Progenitor cell of endocrine pancreas (in vitro differentiated cells): ENCODE measurements at regions not wholly inside any gene's neighbourhood (a gene's known extent, or its start where the extent isn't known, plus 50 kb on each side); places are given as distances from the start of the nearest gene placed in this dataset.

Experiments
- DNase-seq: peaks from one replicate; pipeline ENCODE4 v3.0.0; 2021; ENCODE audit warnings: low spot score; ENCODE audit not compliant: unreplicated experiment
- H3K27ac Mint-ChIP-seq: 2 replicates; pipeline ENCODE4 v1.8.0; 2021; ENCODE audit warnings: mild to moderate bottlenecking, moderate library complexity, mixed read lengths
- H3K27me3 Mint-ChIP-seq: 2 replicates; pipeline ENCODE4 v1.8.0; 2021; ENCODE audit warnings: mixed read lengths
- H3K36me3 Mint-ChIP-seq: 2 replicates; pipeline ENCODE4 v1.8.0; 2022; ENCODE audit warnings: mixed read lengths; ENCODE audit not compliant: insufficient read depth
- H3K4me1 Mint-ChIP-seq: 2 replicates; pipeline ENCODE4 v1.8.0; 2021; ENCODE audit warnings: low read depth, mixed read lengths
- H3K4me3 Mint-ChIP-seq: 2 replicates; pipeline ENCODE4 v1.8.0; 2021; ENCODE audit warnings: low read depth, mild to moderate bottlenecking, moderate library complexity, mixed read lengths
- H3K9me3 Mint-ChIP-seq: 2 replicates; pipeline ENCODE4 v1.8.0; 2021; ENCODE audit warnings: low read depth, mixed read lengths
- TF ChIP-seq, protein P1 (sequence below): fragments of 200-600 bp; sonication (generic); IDR thresholded peaks from one replicate; pipeline ENCODE4 v1.5.0; 2021; ENCODE audit warnings: antibody characterized with exemption, mild to moderate bottlenecking; ENCODE audit not compliant: unreplicated experiment

DNA sequence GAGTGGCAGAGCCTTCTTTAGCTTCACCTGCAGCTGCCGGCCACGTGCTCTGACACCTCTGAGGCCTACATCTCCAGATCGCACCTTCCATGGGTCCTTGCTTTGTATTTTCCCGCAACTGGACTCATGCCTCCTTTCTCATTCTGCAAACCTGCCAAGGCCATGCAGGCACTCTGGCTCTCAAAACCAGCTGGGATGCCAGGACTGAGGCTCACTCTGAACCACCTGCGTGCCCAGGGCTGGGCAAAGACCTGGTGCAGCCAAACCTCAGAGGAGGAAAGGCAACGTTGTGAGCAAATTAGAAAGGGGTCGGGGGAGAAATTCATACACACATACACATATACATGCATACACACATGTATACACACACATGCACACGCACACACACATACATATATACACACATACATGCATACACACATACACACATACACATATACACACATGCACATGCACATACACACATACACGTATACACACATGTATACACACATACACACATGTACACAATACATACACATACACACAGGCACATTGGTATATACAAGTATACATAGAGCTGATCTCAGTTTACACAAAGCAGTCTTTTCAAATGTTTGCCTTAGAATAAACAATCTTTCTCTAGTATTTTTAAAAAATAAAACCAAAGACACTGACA lies 125.2 kb downstream of the RTP5 start:
- Mint-ChIP-seq H3K27ac (no peak overlapping the region), H3K4me1 (no peaks in the 10 kb centered on the region), H3K36me3 (no peaks in the 10 kb centered on the region), H3K4me3 (no peak overlapping the region), H3K27me3 (peaks cover 11% of the 10 kb centered on the region), H3K9me3 (no peaks in the 10 kb centered on the region)
- TF ChIP-seq, protein P1, sequence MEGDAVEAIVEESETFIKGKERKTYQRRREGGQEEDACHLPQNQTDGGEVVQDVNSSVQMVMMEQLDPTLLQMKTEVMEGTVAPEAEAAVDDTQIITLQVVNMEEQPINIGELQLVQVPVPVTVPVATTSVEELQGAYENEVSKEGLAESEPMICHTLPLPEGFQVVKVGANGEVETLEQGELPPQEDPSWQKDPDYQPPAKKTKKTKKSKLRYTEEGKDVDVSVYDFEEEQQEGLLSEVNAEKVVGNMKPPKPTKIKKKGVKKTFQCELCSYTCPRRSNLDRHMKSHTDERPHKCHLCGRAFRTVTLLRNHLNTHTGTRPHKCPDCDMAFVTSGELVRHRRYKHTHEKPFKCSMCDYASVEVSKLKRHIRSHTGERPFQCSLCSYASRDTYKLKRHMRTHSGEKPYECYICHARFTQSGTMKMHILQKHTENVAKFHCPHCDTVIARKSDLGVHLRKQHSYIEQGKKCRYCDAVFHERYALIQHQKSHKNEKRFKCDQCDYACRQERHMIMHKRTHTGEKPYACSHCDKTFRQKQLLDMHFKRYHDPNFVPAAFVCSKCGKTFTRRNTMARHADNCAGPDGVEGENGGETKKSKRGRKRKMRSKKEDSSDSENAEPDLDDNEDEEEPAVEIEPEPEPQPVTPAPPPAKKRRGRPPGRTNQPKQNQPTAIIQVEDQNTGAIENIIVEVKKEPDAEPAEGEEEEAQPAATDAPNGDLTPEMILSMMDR = no peak
- no peak for DNase-seq

DNA sequence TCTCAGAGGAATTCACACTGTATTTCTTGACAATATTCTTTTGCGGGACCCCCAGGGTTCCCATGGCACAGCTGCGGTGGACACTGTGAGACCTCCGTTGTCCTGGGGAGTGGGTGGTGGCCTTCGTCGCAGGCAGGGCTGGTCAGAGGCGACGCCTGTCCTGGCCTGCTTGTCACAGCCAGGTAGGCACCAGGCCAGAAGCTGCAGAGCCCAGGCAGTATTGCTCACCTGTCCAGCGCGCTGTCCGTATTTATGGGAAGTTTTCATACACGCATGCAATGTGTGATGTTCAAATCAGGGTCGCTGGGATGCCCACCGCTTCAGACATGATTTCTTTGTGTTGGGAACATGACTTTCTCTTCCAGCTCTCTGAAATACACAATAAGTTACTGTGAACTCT lies 126.6 kb downstream of the RTP5 start:
- no peaks in the 10 kb centered on the region for H3K4me1 Mint-ChIP-seq
- TF ChIP-seq, protein P1 = no peak
- H3K4me3 Mint-ChIP-seq = no peak overlapping the region
- no peaks in the 10 kb centered on the region for H3K9me3 Mint-ChIP-seq
- H3K36me3 Mint-ChIP-seq = no peaks in the 10 kb centered on the region
- no peak overlapping the region for H3K27ac Mint-ChIP-seq
- DNase-seq = no peak
- H3K27me3 Mint-ChIP-seq = peaks cover 11% of the 10 kb centered on the region

DNA sequence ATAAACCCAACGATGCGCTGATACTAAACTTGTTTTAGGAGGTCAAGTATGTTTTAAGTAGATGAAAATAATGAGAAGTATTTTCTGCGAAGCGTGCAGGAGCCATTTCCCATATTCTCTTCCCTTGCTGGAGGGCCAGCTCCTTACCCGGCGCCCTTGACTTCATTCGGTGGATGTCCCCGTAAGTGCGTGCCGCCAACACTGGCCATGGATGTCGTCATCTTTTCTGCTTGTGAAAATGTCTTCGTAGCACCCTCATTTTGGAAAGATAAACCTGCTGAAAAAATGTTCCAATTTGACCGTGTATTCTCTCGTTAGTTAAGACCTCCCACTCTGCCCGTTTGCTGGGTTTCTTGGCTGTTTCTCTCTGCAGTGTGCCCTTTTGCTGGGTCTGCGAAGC lies 127.5 kb downstream of the RTP5 start:
- Mint-ChIP-seq H3K4me1 (no peaks in the 10 kb centered on the region), H3K36me3 (no peaks in the 10 kb centered on the region), H3K9me3 (no peaks in the 10 kb centered on the region), H3K27me3 (peaks cover 11% of the 10 kb centered on the region), H3K4me3 (no peak overlapping the region), H3K27ac (no peak overlapping the region)
- DNase-seq = no peak
- TF ChIP-seq, protein P1 = no peak

DNA sequence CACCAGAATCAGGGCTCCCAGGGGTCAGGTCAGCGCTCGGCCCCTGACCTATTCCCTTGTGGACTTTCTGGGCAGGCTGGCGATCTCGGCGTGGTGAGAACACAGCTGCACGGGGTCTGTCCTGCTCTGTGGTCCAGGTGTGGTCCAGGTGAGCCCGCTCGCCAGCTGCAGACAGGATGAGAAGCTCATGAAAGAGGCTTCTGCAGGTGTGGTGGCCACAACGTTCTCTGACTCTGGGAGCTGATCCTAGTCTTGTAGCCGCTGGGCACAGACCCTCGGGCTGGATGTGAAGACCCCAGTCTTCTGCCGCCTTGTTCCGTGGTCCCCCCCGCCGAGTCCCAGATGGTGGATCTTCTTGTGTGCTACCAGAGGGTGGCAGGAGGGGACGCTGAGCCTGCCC lies 129.7 kb downstream of the RTP5 start:
- TF ChIP-seq, protein P1 = no peak

DNA sequence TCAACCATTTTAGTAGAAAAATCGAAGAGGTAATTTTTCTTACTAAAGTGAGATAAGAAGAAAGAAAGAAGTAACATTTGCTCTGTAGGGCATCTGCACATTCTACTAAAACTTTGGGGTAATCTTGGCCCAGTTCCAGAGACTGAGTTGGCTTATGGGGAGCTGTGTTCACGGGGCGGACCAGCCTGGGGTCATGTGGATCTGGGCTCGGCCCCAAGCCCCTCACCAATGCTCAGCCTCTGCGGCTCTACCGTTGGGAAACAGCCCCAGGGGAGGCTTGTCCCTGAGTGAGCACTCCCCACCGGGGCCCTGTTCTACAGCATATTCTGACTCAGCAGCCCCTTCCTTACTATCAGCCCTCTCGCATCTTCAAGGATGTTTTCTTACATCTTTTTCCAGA lies 132.3 kb downstream of the RTP5 start:
- DNase-seq = no peak
- H3K4me3 Mint-ChIP-seq = no peak overlapping the region
- H3K9me3 Mint-ChIP-seq = no peaks in the 10 kb centered on the region
- H3K36me3 Mint-ChIP-seq = peaks cover 2% of the 10 kb centered on the region
- H3K27ac Mint-ChIP-seq = no peak overlapping the region
- peaks cover 14% of the 10 kb centered on the region for H3K27me3 Mint-ChIP-seq
- no peaks in the 10 kb centered on the region for H3K4me1 Mint-ChIP-seq
- TF ChIP-seq, protein P1 = no peak

More for the DNA sequence above, 129.7 kb downstream of the RTP5 start:
- H3K4me3 Mint-ChIP-seq = no peak overlapping the region
- peaks cover 14% of the 10 kb centered on the region for H3K27me3 Mint-ChIP-seq
- no peaks in the 10 kb centered on the region for H3K36me3 Mint-ChIP-seq
- no peak overlapping the region for H3K27ac Mint-ChIP-seq
- no peaks in the 10 kb centered on the region for H3K4me1 Mint-ChIP-seq
- DNase-seq = no peak
- no peaks in the 10 kb centered on the region for H3K9me3 Mint-ChIP-seq
